BJ (cell line): ENCODE measurements at regions not wholly inside any gene's neighbourhood (a gene's known extent, or its start where the extent isn't known, plus 50 kb on each side); places are given as distances from the start of the nearest gene placed in this dataset.

Source experiments
- CTCF ChIA-PET: fragments of 350-600 bp; formaldehyde crosslinking; extraction: SDS; loops from one replicate; lab custom pipeline; 2021; ENCODE audit warnings: antibody characterized with exemption, inconsistent platforms; lab: Yijun Ruan, JAX
- POLR2A ChIA-PET: fragments of 300-600 bp; sonication (Branson Sonifier 250); formaldehyde crosslinking; extraction: SDS; loops from one replicate; lab custom pipeline; 2021; ENCODE audit warnings: antibody characterized with exemption; lab: Charles Lee
- DNase-seq: peaks from one replicate; pipeline ENCODE4 v3.0.0-alpha.2; 2011; ENCODE audit warnings: low read depth
- H3K27me3 ChIP-seq: 2 replicates; pipeline ENCODE4 v1.6.0; 2011; ENCODE audit warnings: low read length; ENCODE audit not compliant: control insufficient read depth, insufficient read depth
- H3K36me3 ChIP-seq: 2 replicates; pipeline ENCODE4 v1.5.1; 2011; ENCODE audit warnings: low read length; ENCODE audit not compliant: control insufficient read depth, insufficient read depth
- H3K4me3 ChIP-seq: 2 replicates; pipeline ENCODE4 v1.5.1; 2011; ENCODE audit warnings: low read depth, mild to moderate bottlenecking, control low read depth, low read length
- TF ChIP-seq, protein P1 (sequence below): IDR thresholded peaks from 2 replicates; pipeline ENCODE4 v1.5.1; 2011; ENCODE audit warnings: low read depth, mild to moderate bottlenecking, control low read depth, inconsistent platforms, low read length, moderate library complexity; ENCODE audit not compliant: insufficient read depth

DNA sequence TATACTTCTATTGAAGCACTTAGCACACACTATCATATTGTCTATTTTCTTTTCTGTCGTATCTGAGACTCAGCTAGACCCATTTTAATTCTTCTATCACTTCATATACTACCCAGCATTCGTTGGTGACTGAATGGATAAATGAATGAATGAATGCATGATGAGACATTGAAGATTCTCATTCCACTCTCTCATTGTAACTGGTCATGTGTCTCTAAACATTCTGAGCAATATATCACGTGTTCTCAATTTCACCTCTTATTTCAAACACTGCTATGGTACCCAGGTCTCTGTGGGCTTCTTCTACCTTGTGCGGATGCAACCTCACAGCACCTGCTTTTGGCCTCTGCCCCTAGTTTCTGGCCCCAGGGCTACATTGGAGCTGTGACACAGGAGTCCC is 65.2 kb upstream of the USPL1 start:
- POLR2A ChIA-PET, result no interaction called here
- no peak overlapping the region for H3K4me3 ChIP-seq
- no peaks in the 10 kb centered on the region for H3K36me3 ChIP-seq
- CTCF ChIA-PET, result no interaction called here
- DNase-seq, result no peak
- no peaks in the 10 kb centered on the region for H3K27me3 ChIP-seq
- TF ChIP-seq, protein P1, sequence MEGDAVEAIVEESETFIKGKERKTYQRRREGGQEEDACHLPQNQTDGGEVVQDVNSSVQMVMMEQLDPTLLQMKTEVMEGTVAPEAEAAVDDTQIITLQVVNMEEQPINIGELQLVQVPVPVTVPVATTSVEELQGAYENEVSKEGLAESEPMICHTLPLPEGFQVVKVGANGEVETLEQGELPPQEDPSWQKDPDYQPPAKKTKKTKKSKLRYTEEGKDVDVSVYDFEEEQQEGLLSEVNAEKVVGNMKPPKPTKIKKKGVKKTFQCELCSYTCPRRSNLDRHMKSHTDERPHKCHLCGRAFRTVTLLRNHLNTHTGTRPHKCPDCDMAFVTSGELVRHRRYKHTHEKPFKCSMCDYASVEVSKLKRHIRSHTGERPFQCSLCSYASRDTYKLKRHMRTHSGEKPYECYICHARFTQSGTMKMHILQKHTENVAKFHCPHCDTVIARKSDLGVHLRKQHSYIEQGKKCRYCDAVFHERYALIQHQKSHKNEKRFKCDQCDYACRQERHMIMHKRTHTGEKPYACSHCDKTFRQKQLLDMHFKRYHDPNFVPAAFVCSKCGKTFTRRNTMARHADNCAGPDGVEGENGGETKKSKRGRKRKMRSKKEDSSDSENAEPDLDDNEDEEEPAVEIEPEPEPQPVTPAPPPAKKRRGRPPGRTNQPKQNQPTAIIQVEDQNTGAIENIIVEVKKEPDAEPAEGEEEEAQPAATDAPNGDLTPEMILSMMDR, result no peak

DNA sequence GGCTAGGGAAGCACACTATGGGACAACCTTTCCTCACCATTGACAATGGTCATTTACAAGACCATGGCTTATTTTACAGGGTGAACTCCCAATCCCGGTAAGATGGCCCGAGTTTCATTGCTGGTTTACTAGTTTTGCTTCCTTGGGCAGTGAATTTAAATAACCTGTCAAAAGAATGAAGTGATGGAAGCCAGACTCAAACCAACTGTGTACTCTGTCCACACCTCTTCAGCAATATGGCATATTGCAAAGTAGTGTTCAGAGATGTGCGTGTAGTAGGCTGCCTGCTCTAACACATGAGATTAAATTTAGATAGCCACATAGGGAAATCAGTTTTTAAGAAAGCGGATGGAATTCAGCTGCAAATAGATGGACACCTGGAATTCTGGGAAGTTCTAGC is 58.4 kb upstream of the USPL1 start:
- H3K36me3 ChIP-seq, result no peaks in the 10 kb centered on the region
- peaks cover 1% of the 10 kb centered on the region; the same call in 1 of the 2 replicates for H3K27me3 ChIP-seq
- H3K4me3 ChIP-seq, result no peak overlapping the region
- DNase-seq, result no peak
- POLR2A ChIA-PET, result no interaction called here
- CTCF ChIA-PET, result no interaction called here
- TF ChIP-seq, protein P1, result no peak

DNA sequence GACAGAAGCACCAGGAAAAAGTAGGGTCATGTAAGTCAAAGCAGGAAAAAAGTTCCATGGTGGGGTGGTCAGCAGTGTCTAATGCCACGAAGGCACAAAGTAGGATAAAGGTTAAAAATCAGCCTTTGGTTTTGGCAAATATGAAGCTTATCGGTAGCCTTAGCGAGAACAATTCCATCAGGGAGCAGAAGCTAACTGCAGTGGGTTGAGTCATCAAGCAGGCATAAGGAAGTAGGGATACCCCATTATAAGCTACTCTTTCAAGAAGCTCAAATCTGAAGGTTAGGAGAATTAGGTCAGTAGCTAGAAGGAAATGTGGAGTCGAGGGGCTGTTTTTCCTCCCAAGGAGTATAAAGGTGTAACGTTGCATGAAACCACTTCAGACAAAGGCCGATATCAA is 57.5 kb upstream of the USPL1 start:
- CTCF ChIA-PET, result interaction anchor here (0.8 to 1.3 kb wide), 2 partner anchors 10 to 447 kb away, joined by 3 to 4 read pairs; no protein-coding TSS in a partner anchor
- Histone ChIP-seq H3K4me3 (no peak overlapping the region), H3K27me3 (peaks cover 1% of the 10 kb centered on the region; the same call in 1 of the 2 replicates), H3K36me3 (no peaks in the 10 kb centered on the region)
- POLR2A ChIA-PET, result no interaction called here
- DNase-seq, result no peak
- TF ChIP-seq, protein P1, result no peak

DNA sequence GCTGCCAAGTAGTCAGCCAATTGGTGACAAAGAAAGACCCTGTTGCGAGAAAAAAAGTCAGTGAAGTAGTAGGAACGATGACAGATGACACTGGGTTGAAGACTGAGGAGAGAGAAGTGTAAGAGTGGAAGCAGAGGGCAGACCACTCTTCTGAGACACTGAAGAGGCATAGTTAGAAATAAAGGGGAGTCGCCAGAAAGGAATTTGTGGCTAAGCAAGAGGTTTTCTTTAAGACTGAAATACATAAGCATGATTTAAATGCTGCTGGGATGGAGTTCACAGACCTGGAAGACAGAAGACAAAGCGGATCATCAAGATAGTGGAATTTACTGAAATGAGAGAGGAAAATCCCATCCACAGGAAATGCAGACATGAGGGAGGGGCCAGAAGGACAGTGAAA is 56.2 kb upstream of the USPL1 start:
- no peak for DNase-seq
- POLR2A ChIA-PET, result no interaction called here
- TF ChIP-seq, protein P1, result no peak
- no peak overlapping the region for H3K4me3 ChIP-seq
- CTCF ChIA-PET, result interaction anchor here (1.3 to 1.4 kb wide), 2 partner anchors 9 to 429 kb away, joined by 3 to 4 read pairs; no protein-coding TSS in a partner anchor
- no peaks in the 10 kb centered on the region for H3K36me3 ChIP-seq
- H3K27me3 ChIP-seq, result peaks cover 1% of the 10 kb centered on the region; the same call in 1 of the 2 replicates

DNA sequence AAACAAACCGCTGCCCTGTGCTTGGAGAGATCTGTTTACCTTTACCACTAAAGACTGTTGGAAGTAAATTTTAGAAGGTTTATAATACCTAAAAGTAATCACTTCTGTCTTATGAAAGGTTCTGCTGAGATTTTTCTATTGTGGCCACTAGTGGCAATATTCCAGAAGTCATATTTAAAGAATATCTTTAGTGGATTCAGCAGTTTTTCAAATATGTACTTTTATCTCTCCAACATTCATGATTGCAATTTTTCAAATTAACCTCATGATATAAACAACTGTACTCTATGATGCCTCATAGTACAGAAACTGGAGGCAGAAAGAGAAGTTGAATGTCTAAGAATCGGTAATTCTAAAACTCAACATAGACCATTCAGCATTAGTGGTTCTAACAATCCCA is 53.2 kb upstream of the USPL1 start:
- DNase-seq, result no peak
- Histone ChIP-seq H3K27me3 (peaks cover 1% of the 10 kb centered on the region; the same call in 1 of the 2 replicates), H3K36me3 (no peaks in the 10 kb centered on the region), H3K4me3 (no peak overlapping the region)
- CTCF ChIA-PET, result interaction anchor here (0.6 to 1.2 kb wide), 2 partner anchors 14 to 550 kb away, joined by 3 read pairs; no protein-coding TSS in a partner anchor
- TF ChIP-seq, protein P1, result no peak
- POLR2A ChIA-PET, result no interaction called here
